ENCODE measurements at regions not wholly inside any gene's neighbourhood (a gene's known extent, or its start where the extent isn't known, plus 50 kb on each side); places are given as distances from the start of the nearest gene placed in this dataset.

GRCh38 chr12:28827861-28828260 is 321.2 kb upstream of the FAR2 start:
- no peak for DNase-seq

- DNase-seq = no peak
Observed at GRCh38 chr12:28828318-28828717, 320.8 kb upstream of the FAR2 start.

GRCh38 chr12:28830491-28830890 is 318.6 kb upstream of the FAR2 start:
- DNase-seq = no peak

- no peak for DNase-seq
Observed at GRCh38 chr12:28844718-28845117, 304.4 kb upstream of the FAR2 start.

GRCh38 chr12:28851781-28852180 is 297.3 kb upstream of the FAR2 start:
- no peak for DNase-seq

- no peak for DNase-seq
Observed at GRCh38 chr12:28855761-28856310, 293.2 kb upstream of the FAR2 start.

- no peak for DNase-seq
Observed at GRCh38 chr12:28857369-28857768, 291.7 kb upstream of the FAR2 start.

- no peak for DNase-seq
Observed at GRCh38 chr12:28859551-28859950, 289.5 kb upstream of the FAR2 start.

GRCh38 chr12:28865776-28866175 is 283.3 kb upstream of the FAR2 start:
- no peak for DNase-seq

GRCh38 chr12:28866296-28866695 is 282.8 kb upstream of the FAR2 start:
- DNase-seq = no peak

GRCh38 chr12:28866715-28867503 is 282.2 kb upstream of the FAR2 start:
- no peak for DNase-seq

- no peak for DNase-seq
Observed at GRCh38 chr12:28868414-28868813, 280.7 kb upstream of the FAR2 start.

- DNase-seq = no peak
Observed at GRCh38 chr12:28869197-28869596, 279.9 kb upstream of the FAR2 start.

GRCh38 chr12:28870839-28871440 is 278.1 kb upstream of the FAR2 start:
- no peak for DNase-seq

- DNase-seq = no peak
Observed at GRCh38 chr12:28872654-28873268, 276.3 kb upstream of the FAR2 start.

- no peak for DNase-seq
Observed at GRCh38 chr12:28874758-28875157, 274.3 kb upstream of the FAR2 start.

GRCh38 chr12:28876196-28876798 is 272.8 kb upstream of the FAR2 start:
- DNase-seq = no peak

GRCh38 chr12:28877854-28878253 is 271.2 kb upstream of the FAR2 start:
- DNase-seq = no peak

- DNase-seq = no peak
Observed at GRCh38 chr12:28878629-28879028, 270.4 kb upstream of the FAR2 start.

- DNase-seq = no peak
Observed at GRCh38 chr12:28879379-28879778, 269.7 kb upstream of the FAR2 start.

- DNase-seq = no peak
Observed at GRCh38 chr12:28882444-28882843, 266.6 kb upstream of the FAR2 start.

GRCh38 chr12:28883406-28883997 is 265.6 kb upstream of the FAR2 start:
- DNase-seq = no peak

Data from SIG-M5 (cell line).